Esophagus squamous epithelium (tissue), 4 donors: ENCODE measurements at regions not wholly inside any gene's neighbourhood (a gene's known extent, or its start where the extent isn't known, plus 50 kb on each side); places are given as distances from the start of the nearest gene placed in this dataset.

ENCODE experiments used
- POLR2A ChIP-seq, 4 donors: fragments of 450-650 bp; IDR thresholded peaks; one replicate each; pipeline ENCODE4 v1.6.1; 2017; ENCODE audit warnings: antibody characterized with exemption in 4 of 4, mild to moderate bottlenecking in 4 of 4, moderate library complexity in 3 of 4
- TF ChIP-seq, protein P1 (sequence below), 6 experiments: fragments of 450-650 bp in 4 of 6; fragments of 200-600 bp in 2 of 6; sonication (generic) in 2 of 6; IDR thresholded peaks; one replicate each; pipeline ENCODE4 v1.5.1; 2016 to 2019; ENCODE audit warnings: antibody characterized with exemption in 6 of 6, mild to moderate bottlenecking in 4 of 6, moderate library complexity in 4 of 6

DNA sequence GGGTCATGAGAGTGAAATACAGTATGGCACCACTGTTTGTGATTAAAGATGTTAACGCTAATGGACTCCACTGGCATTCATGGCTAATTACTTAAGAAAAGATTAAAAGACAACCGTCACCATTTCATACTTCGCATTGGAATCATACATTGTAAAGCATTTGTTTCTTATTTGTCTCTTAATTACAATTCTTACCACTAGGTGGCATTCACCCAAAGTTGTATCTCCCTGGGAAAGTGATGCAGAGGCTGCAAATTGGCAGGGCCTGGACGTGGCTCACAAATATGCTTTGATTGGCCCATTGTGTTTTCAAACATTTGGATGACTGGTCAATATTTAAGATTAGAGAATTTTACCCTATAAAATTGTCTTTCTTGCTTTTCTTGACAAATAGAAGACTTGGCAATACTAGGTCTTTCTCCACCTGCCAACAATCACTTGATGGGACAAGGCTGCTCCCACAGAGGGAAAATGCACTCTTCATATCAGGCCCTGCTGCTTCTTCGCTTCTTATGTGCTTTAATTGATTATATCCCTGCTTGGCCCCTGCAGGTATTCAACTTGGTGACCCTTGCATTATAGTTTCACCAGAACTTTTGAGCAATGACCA, 72.1 kb upstream of the STARD3NL start:
- TF ChIP-seq, protein P1, sequence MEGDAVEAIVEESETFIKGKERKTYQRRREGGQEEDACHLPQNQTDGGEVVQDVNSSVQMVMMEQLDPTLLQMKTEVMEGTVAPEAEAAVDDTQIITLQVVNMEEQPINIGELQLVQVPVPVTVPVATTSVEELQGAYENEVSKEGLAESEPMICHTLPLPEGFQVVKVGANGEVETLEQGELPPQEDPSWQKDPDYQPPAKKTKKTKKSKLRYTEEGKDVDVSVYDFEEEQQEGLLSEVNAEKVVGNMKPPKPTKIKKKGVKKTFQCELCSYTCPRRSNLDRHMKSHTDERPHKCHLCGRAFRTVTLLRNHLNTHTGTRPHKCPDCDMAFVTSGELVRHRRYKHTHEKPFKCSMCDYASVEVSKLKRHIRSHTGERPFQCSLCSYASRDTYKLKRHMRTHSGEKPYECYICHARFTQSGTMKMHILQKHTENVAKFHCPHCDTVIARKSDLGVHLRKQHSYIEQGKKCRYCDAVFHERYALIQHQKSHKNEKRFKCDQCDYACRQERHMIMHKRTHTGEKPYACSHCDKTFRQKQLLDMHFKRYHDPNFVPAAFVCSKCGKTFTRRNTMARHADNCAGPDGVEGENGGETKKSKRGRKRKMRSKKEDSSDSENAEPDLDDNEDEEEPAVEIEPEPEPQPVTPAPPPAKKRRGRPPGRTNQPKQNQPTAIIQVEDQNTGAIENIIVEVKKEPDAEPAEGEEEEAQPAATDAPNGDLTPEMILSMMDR (IDR thresholded peaks at IDR 0.05), result peak; percentile 40 to 59 (median 46)
- no peak for TF ChIP-seq POLR2A (IDR thresholded peaks at IDR 0.05)
